RWPE1 (cell line): ENCODE measurements at regions not wholly inside any gene's neighbourhood (a gene's known extent, or its start where the extent isn't known, plus 50 kb on each side); places are given as distances from the start of the nearest gene placed in this dataset.
"Not testable (repeated sequence)": the region's sequence is repeated elsewhere in the genome, so short reads cannot be mapped to it uniquely, and the experiment has no call there.

Experiments
- CTCF ChIA-PET: fragments of 350-600 bp; sonication (Branson Sonifier 250); formaldehyde crosslinking; extraction: SDS; loops from one replicate; lab custom pipeline; 2021; lab: Yijun Ruan, JAX
- POLR2A ChIA-PET: fragments of 400-600 bp; formaldehyde crosslinking; extraction: SDS; loops from one replicate; lab custom pipeline; 2020; ENCODE audit warnings: antibody characterized with exemption; ENCODE audit not compliant: low non-redundant PET; lab: Yijun Ruan, JAX
- DNase-seq: peaks from one replicate; pipeline ENCODE4 v3.0.0; 2012; ENCODE audit warnings: low spot score
- H3K27ac ChIP-seq: fragments of 450-650 bp; 2 replicates; pipeline ENCODE4 v1.5.1; 2017
- CTCF ChIP-seq: fragments of 450-650 bp; conservative IDR thresholded peaks from 2 replicates; pipeline ENCODE4 v1.5.1; 2017; ENCODE audit warnings: low read depth, mild to moderate bottlenecking

- DNase-seq = no peak
- POLR2A ChIA-PET = no interaction called here
- no peak overlapping the region for H3K27ac ChIP-seq
- CTCF ChIA-PET = no interaction called here
- no peak for TF ChIP-seq CTCF
Observed at GRCh38 chr13:80706164-80706471, 365.2 kb upstream of the SPRY2 start.

- H3K27ac ChIP-seq = no peak overlapping the region
- no peak for TF ChIP-seq CTCF
- DNase-seq = no peak
- ChIA-PET POLR2A (no interaction called here), CTCF (no interaction called here)
Observed at GRCh38 chr13:80705371-80706163, 364.6 kb upstream of the SPRY2 start.

GRCh38 chr13:80704369-80704768 lies 363.4 kb upstream of the SPRY2 start:
- POLR2A ChIA-PET = no interaction called here
- H3K27ac ChIP-seq = no peak overlapping the region
- CTCF ChIA-PET = no interaction called here
- DNase-seq = no peak
- no peak for TF ChIP-seq CTCF

- no peak overlapping the region for H3K27ac ChIP-seq
- ChIA-PET CTCF (no interaction called here), POLR2A (no interaction called here)
- TF ChIP-seq CTCF = no peak
- DNase-seq = no peak
Observed at GRCh38 chr13:80695841-80696240, 354.9 kb upstream of the SPRY2 start.

GRCh38 chr13:80691814-80692213 lies 350.9 kb upstream of the SPRY2 start:
- DNase-seq, H3K27ac ChIP-seq, POLR2A ChIA-PET, CTCF ChIA-PET: not testable (repeated sequence)

GRCh38 chr13:80690208-80690607 lies 349.3 kb upstream of the SPRY2 start:
- CTCF ChIA-PET = no interaction called here

More at GRCh38 chr13:80690208-80690607, 349.3 kb upstream of the SPRY2 start:
- no peak for TF ChIP-seq CTCF
- no peak overlapping the region for H3K27ac ChIP-seq
- POLR2A ChIA-PET = no interaction called here
- DNase-seq = no peak
